ENCODE measurements at regions not wholly inside any gene's neighbourhood (a gene's known extent, or its start where the extent isn't known, plus 50 kb on each side); places are given as distances from the start of the nearest gene placed in this dataset.

DNA sequence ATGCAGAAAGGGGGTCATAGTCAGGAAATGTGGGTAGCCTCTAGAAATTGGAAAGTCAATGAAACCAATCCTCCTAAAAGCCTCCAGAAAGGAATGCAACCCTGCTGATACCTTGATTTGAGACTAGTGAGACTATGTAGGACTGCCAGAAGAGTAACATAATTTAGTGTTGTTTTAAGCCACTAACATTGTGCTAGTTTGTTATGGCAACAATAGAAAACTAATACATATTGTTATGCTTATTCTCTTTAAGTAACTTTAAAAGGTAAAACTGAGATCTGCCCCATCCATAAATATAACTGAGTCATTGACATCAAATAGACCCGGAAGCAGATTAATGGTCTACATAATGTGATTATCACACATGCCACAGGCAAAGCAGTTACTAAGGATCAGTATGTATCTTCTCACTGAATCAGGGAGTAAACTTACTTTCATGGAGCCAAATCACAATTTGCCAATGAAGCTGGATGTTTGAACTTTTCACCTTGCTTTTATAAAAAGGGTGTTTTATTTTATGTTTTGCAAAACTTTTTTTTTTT is 146.4 kb upstream of the TMEM106B start:
- ATAC-seq (ENCODE audit: poor library complexity) (no peak), DNase-seq (no peak)
- intact Hi-C loops (cut with DNase I) = no loop called here

GRCh38 chr7:12066004-12066403 is 145.1 kb upstream of the TMEM106B start:
- no peak for ATAC-seq (ENCODE audit: poor library complexity)
- DNase-seq = no peak
- intact Hi-C loops (cut with DNase I) = loop anchor here (2.0 kb wide), 1 partner anchor 257 kb away; no protein-coding TSS in a partner anchor

DNA sequence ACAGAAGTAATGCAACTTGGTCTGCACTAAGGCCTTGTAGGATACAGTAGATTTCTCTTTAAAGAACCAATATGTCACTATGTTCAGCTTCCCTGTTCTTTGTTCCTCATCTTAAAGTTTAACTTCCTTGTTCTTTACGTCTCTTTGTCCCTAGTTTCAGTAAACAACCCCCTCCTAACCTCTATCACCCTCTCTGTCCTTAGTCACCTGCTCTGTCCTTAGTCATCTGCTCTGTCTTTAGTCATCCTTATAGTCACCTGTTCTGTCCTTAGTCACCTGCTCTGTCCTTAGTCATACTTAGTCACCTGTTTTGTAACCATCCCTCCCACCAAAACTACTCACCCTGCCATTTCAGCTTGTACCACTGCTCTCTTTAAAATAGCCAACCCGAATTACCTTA is 144.6 kb upstream of the TMEM106B start:
- DNase-seq (no peak), ATAC-seq (ENCODE audit: poor library complexity) (no peak)
- intact Hi-C loops (cut with DNase I) = loop anchor here (2.0 kb wide), 1 partner anchor 256 kb away; no protein-coding TSS in a partner anchor

GRCh38 chr7:12067156-12067831 is 143.8 kb upstream of the TMEM106B start:
- DNase-seq (no peak), ATAC-seq (ENCODE audit: poor library complexity) (peak; percentile 63)
- intact Hi-C loops (cut with DNase I) = loop anchor here (2.0 kb wide), 1 partner anchor 256 kb away; no protein-coding TSS in a partner anchor

GRCh38 chr7:12069757-12070156 is 141.3 kb upstream of the TMEM106B start:
- DNase-seq (no peak), ATAC-seq (ENCODE audit: poor library complexity) (no peak)
- intact Hi-C loops (cut with DNase I) = no loop called here

GRCh38 chr7:12074889-12075288 is 136.2 kb upstream of the TMEM106B start:
- no peak for ATAC-seq (ENCODE audit: poor library complexity)
- no peak for DNase-seq
- intact Hi-C loops (cut with DNase I) = no loop called here

DNA sequence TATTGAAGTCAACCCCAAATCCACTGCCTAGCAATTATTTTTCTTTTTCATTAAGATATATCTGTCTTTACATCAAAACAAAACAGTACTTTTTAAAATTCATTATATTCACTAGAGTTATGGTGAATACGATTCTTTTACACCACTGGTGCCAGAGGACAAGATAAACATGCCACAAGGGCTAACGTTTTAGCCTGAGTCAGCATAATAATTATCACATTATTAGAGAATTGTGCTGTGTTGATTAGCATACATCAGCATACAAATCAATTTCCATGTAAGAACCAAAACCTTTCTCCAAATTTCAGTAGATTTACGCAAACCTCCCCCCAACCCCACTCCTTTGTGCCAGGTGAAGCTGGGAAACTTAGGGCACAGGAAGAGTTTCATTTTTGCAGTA is 131.1 kb upstream of the TMEM106B start:
- ATAC-seq (ENCODE audit: poor library complexity) (no peak), DNase-seq (no peak)
- intact Hi-C loops (cut with DNase I) = no loop called here

DNA sequence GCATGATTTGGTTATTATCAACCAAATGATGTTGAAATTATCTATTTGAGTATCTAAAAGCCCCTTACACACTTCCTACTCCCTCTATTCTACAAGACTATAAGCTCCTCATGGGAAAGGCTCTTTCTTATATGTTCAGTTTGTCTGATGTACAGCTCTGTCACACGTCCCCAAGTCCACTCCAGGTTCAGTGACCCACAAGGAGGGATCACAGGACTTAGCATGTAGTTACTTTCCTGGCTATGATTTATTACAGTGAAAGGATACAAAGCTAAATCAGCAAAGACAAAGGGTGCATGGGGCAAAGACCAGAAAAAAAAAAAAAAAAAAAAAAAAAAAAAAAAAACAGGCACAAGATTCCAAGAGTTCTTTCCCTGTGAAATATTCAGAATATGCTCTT is 125.6 kb upstream of the TMEM106B start:
- DNase-seq = no peak
- no peak for ATAC-seq (ENCODE audit: poor library complexity)
- intact Hi-C loops (cut with DNase I) = no loop called here

DNA sequence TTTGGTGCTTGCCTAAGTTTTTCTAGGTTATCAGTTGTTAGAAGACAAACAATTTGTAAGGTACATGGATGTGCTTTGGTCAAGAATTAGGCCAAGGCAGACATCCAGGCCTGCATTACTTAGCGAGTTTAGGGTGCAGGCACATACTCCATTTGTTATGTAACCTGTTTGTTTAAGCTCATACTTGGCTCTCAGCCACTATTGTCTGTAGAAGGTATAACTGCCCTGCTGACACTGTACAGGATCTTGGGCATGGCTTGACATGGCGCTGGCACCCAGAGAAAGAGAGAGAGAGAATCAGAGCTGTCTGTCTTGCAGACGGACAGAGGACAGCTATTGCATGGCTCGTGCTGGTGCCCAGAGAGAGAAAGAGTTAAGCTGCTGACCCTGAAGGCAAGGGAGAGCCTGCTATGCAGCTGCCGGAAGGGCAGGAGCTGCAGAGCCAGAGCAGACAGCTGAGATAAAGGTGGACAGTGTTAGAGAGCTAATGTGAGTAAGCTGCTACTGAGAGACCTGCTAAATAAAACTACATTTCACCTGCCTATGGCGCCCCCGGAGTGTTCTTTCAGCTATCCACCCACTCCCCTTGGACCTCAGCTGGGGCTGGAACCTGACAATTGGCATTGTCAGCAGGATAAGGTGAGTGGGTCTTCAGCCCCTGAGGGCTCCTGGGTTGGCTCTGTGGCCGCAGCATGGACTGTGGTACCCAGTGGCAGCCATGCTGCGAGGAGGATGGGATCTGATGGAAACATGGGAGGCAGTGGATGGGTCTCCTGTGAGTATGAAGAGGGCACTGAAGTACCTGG is 120.9 kb upstream of the TMEM106B start:
- no peak for ATAC-seq (ENCODE audit: poor library complexity)

GRCh38 chr7:12090757-12091221 is 120.3 kb upstream of the TMEM106B start:
- ATAC-seq (ENCODE audit: poor library complexity) (no peak), DNase-seq (no peak)
- intact Hi-C loops (cut with DNase I) = no loop called here

More for the DNA sequence above, 120.9 kb upstream of the TMEM106B start:
- intact Hi-C loops (cut with DNase I) = no loop called here
- no peak for DNase-seq

GRCh38 chr7:12091231-12091630 is 119.9 kb upstream of the TMEM106B start:
- DNase-seq (no peak), ATAC-seq (ENCODE audit: poor library complexity) (no peak)
- intact Hi-C loops (cut with DNase I) = no loop called here

GRCh38 chr7:12092499-12093130 is 118.5 kb upstream of the TMEM106B start:
- no peak for DNase-seq
- no peak for ATAC-seq (ENCODE audit: poor library complexity)
- intact Hi-C loops (cut with DNase I) = no loop called here

DNA sequence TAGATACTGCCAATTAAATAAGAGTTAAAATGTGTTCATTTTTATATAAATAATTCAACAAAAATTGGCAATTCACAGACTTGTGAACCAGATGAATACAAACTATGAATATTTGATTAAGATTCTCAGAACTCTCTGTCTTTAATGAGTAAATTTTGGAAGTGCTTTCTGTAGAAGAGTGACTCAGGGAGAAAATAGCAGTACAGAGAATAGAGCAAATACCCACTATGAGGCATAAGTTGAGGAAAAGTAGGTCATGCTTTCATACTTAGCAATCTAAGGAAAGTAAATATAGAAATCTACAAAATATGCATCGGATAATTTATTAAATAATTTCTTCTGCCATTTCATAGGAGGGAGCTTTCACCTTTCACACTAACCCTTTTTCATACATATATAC is 117.7 kb upstream of the TMEM106B start:
- intact Hi-C loops (cut with DNase I) = no loop called here
- DNase-seq (no peak), ATAC-seq (ENCODE audit: poor library complexity) (no peak)

GRCh38 chr7:12094365-12094921 is 116.7 kb upstream of the TMEM106B start:
- intact Hi-C loops (cut with DNase I) = no loop called here
- DNase-seq (no peak), ATAC-seq (ENCODE audit: poor library complexity) (no peak)

DNA sequence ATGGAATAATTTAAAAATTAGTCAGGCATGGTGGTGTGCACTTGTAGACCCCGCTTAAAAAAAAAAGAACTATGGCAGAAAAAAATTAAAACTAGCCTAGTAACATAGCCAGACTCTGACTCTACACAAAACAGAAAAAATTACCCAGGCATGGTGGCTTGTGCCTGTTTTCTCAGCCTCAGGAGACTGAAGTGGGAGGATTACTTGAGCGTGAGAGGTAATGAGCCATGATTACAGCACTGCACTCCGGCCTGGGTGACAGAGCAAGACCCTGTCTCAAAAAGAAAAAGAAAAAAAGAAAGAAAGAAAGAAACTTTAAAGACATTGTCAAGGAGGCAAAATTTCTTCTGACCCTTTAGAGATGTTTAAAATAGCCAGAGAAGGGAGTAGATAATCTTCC is 109.0 kb upstream of the TMEM106B start:
- ATAC-seq (ENCODE audit: poor library complexity) (no peak), DNase-seq (no peak)
- intact Hi-C loops (cut with DNase I) = no loop called here

DNA sequence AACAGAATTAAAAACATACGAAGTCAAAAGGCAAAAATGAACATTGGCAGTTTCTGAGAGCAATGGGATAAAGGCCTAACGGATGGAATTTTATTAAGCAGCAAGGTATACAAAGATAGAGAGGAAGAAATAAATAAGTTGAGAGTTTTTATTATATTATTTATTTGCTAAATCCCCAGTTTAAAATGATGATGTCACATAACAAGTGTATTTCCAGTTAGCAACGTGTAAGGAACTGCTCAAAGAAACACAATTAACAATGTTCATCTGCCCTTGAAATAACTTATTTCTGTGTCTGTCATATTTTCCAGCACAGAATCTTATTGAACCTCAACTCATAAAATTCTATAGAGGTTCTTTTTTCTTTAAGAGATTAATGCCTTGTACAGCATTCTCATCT is 108.6 kb upstream of the TMEM106B start:
- ATAC-seq (ENCODE audit: poor library complexity) (no peak), DNase-seq (no peak)
- intact Hi-C loops (cut with DNase I) = no loop called here

DNA sequence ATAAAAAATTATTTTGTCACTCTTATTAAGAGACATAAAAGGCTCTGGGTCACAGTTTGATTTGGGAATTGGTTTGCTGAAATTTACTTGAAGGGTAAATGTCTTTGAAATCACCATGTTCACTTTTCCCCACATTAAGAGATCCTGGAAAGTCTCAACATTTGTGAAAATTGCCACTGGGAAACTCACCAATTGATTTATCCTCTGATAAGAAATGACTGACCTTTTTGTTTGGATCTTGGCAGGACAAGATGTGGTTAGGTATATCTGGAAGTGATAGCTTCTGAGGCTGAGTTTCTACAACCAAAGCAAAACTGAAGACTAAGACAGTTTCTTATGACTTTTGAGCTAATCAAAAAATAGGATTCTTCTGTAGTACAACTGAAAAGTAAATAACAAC is 107.1 kb upstream of the TMEM106B start:
- no peak for ATAC-seq (ENCODE audit: poor library complexity)
- intact Hi-C loops (cut with DNase I) = no loop called here
- DNase-seq = no peak

DNA sequence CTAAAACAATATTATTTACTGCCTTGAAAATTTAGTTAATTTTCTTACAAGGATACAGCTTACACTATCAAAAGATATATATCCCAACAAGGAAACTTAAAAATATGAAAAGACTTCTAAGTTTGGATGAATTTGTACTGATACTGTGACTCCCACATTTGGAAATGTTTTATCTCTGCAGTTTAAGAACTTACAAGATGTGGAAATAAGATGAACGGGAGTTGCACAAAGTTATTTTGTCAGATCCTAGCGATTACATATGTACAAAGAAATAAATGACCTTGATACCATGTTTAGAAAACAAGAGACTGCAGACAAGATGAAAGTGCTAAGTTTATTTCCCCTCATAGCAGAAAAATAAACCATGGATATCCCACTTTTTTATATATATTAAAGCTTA is 103.7 kb upstream of the TMEM106B start:
- intact Hi-C loops (cut with DNase I) = no loop called here
- ATAC-seq (ENCODE audit: poor library complexity) = no peak
- DNase-seq = no peak

- ATAC-seq (ENCODE audit: poor library complexity) = no peak
- intact Hi-C loops (cut with DNase I) = no loop called here
- DNase-seq = no peak
Observed at GRCh38 chr7:12107841-12108254, 103.2 kb upstream of the TMEM106B start.
